Heart left ventricle (tissue), 13 donors: ENCODE measurements at regions not wholly inside any gene's neighbourhood (a gene's known extent, or its start where the extent isn't known, plus 50 kb on each side); places are given as distances from the start of the nearest gene placed in this dataset.

ENCODE experiments used
- CTCF ChIP-seq, 12 donors: fragments of 200-600 bp; sonication (generic) in 4 of 12; IDR thresholded peaks; one replicate each; pipeline versions ENCODE4 v1.5.0 to v1.8.0; 2018 to 2022; ENCODE audit warnings: antibody characterized with exemption in 12 of 12, mild to moderate bottlenecking in 5 of 12
- POLR2A ChIP-seq, 2 donors: fragments of 450-650 bp; IDR thresholded peaks; one replicate each; pipeline ENCODE4 v1.6.1; 2017; ENCODE audit warnings: antibody characterized with exemption in 2 of 2, mild to moderate bottlenecking in 2 of 2, moderate library complexity in 2 of 2
- donor health status: ischemic (EF 13 %, LVEDD 7.1; RV severe dilation, severe dysfunction).
- donor health status: DM: no; HTN: yes; CAD: no.
- donor health status: DM: no; HTN: no; CAD: no.
- donor health status: ischemic (EF 25% LVEDD 6.9; RV normal size, moderate dysfunction).
- donor health status: ischemic (EF 25% LVEDD 5.7; RV mildly dilated, moderate dysfunction).
- donor health status: ischemic (EF 35%, LVEDD 5.7; RV mildly dilated, moderate dysfunction).
- donor health status: nonischemic (EF 11% LVEDD 7.7; RV severe dilation, severe dysfunction).
- donor health status: DM: yes; HTN: yes; CAD: no.
- donor health status: PGD.
- donor health status: ischemic (EF 29% LVEDD 5.4; RV normal size, mild dysfunction).
- donor health status: nonischemic (EF 23%, LVEDD 6.1; RV moderate dilation, normal function).

GRCh38 chr5:96287136-96287535 is 145.9 kb downstream of the PCSK1 start:
- TF ChIP-seq CTCF (IDR thresholded peaks at IDR 0.05) (no peak), POLR2A (IDR thresholded peaks at IDR 0.05) (no peak)
